OCI-M1 (cell line): ENCODE measurements at regions not wholly inside any gene's neighbourhood (a gene's known extent, or its start where the extent isn't known, plus 50 kb on each side); places are given as distances from the start of the nearest gene placed in this dataset.
"Not testable (repeated sequence)": the region's sequence is repeated elsewhere in the genome, so short reads cannot be mapped to it uniquely, and the experiment has no call there.

ENCODE experiments used
- DNase-seq: peaks from one replicate; lab custom pipeline; 2025; lab: John Stamatoyannopoulos, UW

DNA sequence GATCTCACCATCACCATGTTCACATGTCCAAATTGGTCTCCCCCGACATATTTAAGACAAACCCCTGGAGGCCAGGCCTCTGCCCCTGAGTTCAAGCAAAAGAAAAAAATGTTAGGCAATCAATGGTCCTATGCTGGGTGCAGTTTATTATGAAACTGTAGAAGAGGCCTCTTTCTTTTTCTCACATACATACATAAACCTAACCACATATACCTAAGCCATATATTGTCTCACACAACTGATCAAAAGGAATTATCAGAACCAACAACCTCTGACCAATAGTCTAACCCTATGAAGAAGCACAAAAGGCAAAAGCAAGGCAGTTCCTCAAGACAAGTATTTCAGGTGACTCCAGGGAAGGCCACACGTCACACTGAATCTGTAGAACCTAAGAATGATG lies 49.9 kb downstream of the ILRUN start:
- DNase-seq, result no peak

DNA sequence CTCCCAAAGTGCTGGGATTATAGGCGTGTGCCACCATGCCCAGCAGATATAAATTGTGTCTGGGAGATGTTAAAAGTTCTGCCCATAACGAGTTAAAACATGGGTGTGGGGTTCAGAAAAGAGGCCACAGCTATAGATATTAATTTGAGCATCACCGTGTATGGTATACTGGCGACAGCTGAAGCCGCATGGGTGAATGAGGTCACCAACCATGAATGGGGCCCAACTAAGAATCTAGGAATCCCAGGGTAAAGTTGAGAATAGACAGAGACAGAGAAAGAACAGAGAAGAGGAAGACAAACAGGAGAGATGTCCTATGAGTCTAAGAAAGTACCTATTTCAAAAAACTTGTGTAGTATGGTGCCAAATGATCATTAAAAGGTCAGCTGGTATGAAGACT lies 50.9 kb downstream of the ILRUN start:
- no peak for DNase-seq

DNA sequence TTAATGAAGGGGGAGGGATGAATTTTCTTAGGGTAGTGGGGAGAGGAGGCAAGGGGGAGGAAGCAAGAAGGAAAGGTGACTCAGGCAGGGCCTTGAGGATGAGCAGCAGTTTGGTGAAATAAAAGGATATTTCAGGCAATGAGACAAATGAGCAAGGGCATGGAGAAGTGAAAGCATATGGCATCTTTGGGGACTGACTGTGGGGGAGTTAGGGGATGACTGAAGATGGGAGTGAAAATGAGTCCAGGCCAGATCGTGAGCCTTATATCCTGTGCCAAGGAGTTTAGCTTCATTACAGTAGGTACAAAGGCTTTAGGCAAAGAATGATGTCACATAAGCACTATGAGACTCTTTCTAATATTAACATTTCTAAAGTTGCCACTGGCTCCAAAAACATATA lies 51.9 kb downstream of the ILRUN start:
- no peak for DNase-seq

DNA sequence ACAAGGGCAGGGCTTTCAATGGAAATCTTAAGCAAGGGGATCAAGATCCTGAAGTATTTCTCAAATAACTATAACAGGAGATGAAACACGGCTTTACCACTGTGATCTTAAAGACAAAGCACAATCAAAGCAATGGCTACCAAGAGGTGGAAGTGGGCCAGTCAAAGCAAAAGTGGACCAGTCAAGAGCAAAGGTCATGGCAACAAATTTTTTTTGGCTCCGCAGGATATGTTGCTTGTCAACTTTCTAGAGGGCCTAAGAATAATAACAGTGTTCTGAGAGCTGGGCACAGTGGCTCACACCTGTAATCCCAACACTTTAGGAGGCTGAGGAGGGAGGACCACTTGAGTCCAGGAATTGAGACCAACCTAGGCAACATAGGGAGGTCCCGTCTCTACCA lies 54.1 kb downstream of the ILRUN start:
- no peak for DNase-seq

DNA sequence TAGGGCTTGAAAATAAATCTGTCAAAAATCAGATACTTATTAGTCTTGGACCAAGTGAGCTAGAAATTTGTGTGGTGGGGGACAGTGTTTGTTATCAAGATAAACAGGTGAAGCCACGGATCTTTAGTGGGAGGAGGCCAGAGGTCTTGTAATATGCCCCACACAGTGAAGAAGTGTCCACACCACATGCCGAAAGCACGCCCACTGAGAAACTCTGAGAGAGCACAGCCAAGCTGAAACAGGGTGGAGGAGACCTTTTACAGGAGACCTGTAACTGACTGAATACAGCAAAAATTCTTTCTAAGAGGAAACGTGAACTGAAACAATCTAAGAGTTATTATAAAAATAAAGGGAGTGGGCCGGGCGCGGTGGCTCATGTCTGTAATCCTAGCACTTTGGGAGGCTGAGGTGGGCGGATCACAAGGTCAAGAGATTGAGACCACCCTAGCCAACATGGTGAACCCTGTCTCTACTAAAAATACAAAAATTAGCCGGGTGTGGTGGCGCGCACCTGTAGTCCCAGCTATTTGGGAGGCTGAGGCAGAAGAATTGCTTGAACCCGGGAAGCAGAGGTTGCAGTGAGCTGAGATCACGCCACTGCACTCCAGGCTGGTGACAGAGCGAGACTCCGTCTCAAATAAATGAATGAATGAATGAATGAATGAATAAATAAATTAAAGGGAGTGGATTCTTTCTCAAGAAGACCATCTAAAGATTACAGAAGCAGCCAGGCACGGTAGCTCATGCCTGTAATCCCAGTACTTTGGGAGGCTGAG lies 56.3 kb downstream of the ILRUN start:
- DNase-seq, result not testable (repeated sequence)

DNA sequence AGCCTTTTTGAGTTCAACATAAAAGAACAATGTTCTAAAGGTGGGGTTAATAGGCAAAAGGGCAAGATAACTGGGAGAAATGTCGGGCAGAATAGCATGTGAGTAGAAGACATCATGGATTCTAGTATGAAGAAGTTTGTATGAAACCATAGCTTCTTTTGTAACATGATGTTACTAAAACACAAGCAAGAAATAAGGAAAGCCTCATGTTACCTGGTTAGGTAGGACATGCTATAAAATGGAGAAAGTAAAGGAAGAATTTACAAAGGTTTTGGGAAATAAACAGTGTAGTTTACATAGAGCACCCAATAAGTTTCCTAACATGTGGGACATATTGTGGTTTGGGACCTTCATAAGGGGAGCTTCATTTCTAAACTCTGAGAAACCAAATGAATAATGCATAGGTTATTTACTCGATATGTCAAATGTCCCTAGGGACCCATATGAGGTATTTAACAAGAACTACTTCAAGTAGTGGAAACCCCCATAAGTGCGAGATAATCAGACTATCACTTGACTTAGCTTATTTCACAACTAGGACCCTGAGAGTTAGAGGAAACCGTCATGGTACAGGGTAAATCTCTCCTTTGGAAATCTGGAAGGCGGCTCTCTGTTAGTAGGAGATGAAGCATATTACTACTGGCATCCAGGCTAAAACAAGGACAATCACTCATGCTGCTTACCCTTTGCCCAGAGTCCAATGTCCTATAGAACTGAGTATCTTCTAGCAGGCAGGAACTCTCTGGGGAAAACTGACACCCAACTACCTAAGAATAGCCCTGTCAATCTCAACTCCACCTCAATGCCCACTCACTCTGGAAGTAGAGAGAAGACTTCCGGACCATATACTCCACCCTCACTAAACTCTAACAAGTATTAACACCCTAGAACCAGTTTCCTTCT lies 57.5 kb downstream of the ILRUN start:
- no peak for DNase-seq

DNA sequence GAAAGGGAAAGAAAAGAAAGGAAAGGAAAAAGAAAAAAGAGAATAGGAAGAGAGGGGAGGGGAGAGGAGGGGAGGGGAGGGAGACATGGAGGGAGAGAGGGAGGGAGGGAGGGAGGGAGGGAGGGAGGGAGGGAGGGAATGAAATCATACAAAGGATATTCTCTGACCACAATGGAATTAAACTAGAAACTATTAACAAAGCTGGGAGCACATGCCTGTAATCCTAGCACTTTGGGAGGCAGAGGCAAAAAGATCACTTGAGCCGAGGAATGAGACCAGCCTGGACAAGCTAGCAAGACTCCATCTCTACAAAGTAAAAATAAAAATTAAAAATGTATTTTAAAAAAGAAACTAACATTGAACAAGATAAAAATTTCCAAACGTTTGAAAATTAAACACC lies 62.8 kb downstream of the ILRUN start:
- no peak for DNase-seq

DNA sequence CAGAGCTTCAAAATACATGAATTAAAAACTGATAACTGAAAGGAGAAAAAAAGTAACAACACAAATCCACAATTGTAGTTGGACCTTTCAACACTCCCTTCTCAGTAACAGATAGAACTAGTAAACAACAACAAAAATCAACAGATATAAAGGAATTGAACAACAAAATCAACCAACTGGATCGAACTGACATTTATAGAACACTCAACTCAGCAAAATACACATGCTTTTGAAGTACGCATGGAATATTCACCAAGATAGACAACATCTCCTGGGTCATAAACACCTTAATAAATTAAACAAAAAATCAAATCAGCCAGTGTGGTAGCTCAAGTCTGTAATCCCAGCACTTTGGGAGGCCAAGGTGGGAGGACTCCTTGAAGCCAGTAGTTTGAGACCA lies 63.3 kb downstream of the ILRUN start:
- DNase-seq, result no peak

DNA sequence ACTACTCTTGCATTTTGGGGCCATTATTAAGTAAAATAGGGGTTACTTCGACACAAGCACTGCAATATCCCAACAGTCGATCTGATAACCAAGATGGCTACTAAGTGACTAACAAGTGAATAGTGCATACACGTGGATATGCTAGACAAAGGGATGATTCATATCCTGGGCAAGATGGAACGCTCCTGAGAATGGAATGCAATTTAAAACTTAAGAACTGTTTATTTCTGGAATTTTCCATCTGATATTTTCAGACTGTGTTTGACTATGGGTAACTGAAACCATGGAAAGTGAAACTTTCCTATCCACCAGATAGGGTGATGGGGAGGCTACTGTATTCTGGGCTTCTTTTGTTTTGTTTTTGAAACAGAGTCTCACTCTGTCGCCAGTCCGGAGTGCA lies 66.5 kb downstream of the ILRUN start:
- DNase-seq, result no peak

DNA sequence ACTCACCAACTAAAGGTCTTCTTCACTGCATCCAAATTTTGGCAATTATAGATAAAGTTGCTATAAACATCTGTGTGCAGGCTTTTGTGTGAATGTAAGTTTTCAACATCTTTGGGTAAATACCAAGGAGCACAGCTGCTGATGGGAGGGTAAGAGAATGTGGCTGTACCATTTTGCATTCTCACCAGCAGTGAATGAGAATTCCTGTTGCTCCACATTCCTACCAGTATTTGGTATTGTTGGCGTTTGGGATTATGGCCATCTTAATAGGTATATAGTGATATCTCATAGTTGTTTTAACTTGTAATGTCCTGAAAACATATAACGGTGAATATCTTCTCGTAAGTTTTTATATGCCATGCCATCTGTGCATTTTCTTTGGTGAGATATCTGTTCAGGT lies 69.3 kb downstream of the ILRUN start:
- DNase-seq, result no peak

DNA sequence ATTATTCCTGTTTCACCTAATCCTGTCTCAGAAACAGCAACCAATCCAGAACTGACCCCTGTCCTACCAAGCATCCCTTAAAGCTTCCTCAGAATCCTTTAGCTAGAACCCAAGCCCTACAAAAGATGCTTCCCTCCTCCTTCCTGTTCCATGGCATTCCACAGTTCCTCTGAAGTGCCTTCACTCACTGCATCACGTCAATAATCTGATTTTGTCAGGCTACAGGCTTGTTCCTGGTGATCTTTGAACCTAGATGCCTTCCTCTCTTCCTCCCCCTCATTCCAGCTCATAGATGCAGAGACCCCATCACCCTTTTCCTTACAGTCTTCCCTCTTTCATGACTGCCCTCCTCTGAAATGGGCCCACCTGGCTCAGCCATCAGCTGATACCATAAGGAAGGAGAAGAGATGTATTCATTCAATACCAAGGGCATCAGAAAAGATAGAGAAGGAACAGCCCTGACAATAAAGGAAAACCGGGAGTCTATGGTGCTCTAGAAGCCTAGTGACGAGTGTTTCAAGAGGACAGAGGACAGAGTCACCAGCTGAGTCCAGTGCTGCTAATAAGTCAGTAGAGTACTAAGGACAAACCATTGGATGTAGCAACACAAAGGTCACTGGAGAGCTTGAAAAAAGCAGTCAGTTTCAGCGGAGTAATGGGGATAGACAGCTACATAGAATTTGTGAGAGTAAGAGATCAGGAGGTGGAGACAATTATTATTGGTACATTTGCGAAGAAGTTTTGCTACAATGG lies 62.5 kb upstream of the SPDEF start:
- no peak for DNase-seq

DNA sequence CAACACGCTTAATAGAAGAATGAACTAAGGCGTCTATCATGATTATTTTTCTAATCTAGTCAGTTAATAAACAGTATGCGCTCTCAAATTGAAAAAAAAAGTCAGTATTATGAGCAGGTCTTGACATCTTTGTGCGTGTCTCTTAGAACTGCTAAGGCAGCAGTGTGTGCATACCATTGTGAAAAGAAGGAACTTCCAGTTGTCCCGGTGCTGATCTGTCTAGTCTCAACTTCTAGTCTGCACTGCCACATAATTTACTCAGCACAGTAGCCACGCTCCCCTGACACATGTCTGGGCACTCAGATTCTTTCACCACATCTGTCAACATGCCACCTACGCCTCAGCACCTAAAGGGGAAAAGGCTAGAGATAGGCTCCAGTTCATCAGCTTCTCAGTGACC lies 61.1 kb upstream of the SPDEF start:
- no peak for DNase-seq

DNA sequence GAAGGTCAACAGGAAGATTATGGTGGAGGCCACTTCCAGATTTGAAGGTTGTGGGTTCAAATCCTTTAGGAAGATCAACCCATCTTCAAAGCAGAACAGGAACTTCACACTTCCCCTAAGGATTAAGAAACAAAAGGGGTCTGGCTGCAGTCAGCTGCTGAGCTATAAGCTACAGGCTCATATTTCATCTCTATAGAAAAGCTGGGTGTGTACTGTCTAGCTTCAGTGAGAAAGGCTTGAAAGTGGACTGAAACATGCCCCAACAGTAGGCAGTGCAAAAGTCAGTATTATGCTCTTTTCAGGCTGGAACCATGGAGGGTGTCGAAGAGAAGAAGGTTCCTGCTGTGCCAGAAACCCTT lies 60.1 kb upstream of the SPDEF start:
- DNase-seq, result peak; percentile 76

DNA sequence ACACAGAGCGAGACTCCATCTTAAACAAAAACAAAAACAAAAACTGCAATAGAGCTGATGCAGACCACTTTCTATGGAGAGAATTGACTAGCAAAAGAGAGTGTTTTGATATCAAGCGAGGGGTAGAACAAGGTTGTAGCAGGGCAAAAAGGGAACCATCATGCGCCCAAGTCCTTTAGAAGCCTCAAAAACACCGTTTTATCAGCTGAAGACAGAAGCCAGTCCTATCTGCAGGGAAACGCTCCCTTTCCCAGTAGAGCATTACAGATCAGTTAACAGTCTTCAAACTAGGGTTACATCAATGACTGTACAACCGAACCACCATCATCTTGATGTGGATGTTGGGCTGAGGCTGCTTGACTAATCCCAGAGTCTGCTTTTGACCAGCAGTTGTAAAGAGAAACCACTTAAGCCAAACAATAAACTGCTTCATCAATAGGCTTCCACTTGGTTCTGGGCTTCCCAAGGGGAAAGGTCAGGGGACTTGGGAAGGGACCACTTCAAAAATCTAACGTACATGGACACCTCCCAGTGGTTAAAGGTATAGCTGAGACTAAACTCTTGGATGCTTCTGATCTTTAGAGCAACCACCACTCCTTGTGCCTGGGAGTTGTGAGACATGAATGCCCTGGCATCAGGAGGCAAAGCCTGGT lies 59.6 kb upstream of the SPDEF start:
- peak; percentile 96 for DNase-seq

DNA sequence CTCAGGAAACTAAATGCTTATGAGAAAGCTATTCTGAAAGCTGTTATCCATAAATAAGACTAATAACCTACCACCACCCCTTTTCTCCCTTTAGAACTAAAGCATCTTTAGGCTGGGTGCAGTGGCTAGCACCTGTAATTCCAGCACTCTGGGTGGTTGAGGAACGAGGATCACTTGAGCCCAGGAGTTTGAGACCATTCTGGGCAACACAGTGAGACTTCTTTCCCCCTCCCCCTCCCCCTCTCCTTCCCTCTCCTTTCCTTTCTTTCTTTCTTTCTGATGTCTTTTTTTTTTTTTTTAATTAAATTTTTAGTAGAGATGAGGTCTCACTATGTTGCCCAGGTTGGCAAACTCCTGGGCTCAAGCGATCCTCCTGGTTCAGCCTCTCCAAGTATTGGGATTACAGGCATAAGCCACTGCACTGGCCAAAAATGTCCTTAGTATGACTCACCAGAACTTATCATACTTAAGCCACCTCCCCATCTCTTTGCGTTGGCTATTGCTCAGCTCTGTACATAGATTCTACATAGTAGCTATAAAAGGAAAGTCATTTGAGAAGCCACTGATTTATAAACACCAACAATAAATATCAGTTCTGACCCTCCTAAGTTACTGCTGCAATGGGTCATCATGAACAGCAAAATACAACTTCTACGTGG lies 54.8 kb upstream of the SPDEF start:
- DNase-seq, result peak; percentile 84

DNA sequence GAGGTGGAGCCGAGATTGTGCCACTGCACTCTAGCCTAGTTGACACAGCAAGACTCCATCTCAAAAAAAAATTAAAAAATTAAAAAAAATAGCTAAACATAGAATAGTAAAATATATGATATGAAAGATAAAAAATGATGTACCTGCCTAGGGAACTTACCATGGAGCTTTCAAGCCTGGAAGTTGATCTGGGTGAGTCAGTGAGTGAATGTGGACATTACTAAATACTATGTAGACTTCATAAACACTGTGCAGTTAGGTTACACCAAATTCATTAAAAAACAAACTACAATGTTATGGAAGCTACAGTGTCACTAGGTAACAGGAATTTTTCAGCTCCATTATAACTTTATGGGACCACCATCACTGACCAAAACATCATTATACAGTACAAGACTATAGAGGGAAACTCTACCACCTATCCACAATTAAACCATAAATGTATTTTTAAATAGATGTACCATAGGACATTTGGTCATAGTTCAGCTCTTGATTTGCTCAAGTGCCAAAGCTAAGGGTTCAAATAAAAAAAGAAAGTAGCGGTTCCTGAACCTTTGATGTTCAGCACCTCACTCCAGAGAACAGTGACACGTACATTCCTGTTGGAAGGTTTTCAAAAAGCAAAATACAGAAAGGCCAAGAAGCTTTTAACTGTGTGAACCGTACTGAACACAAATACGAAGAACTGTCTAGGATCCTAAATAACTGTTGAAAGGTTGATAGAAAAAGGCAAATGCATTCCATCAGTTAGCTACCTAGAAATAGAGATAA lies 52.4 kb upstream of the SPDEF start:
- DNase-seq, result no peak

DNA sequence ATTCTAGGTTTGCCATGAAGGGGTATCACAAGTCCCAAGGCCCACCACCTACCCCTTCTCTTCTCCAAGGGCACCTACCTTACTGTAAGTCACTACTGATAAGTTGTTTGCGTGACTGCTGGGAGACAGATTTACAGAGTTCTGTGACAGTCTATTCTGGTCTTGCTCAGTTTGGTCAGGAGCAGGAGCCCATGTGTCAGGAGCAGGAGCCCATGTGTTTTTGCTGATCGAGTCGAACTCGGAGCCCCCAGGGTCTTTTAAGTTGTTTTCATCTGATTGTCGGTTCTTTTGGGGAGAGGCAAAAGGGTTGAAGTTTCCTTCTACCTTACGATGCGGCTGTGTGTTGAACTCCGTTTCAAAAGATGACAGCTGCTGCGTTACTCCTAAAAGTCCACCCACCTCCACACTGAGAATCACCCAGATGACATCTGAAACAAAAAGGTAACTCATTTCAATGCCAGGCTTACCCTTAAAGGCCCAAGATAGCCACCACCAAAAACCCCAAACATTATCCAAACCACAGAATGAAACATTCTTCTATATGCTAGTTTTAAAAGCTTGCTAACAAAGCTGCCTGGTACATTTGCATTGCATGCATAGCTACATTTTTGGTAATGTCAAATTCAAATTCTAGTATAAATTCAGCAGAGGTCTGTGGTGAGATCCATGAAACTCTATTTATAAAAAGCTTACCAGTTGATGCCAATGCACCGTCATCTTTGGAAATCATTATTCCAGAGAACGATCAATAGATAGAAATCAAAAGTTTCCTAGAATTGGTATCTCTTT lies 50.5 kb upstream of the SPDEF start:
- no peak for DNase-seq
